GM12864 (cell line): ENCODE measurements at regions not wholly inside any gene's neighbourhood (a gene's known extent, or its start where the extent isn't known, plus 50 kb on each side); places are given as distances from the start of the nearest gene placed in this dataset.
"Not testable (repeated sequence)": the region's sequence is repeated elsewhere in the genome, so short reads cannot be mapped to it uniquely, and the experiment has no call there.

Experiments
- DNase-seq: peaks from one replicate; pipeline ENCODE4 v3.0.0-alpha.2; 2011; ENCODE audit warnings: low read depth
- H3K4me3 ChIP-seq: 2 replicates; pipeline ENCODE4 v1.5.1; 2011; ENCODE audit warnings: mild to moderate bottlenecking, low read depth, low read length, control low read depth
- CTCF ChIP-seq: IDR thresholded peaks from 2 replicates; pipeline ENCODE4 v1.5.1; 2011; ENCODE audit warnings: low read depth, mild to moderate bottlenecking, moderate library complexity, low read length, control low read depth, inconsistent platforms; ENCODE audit errors: missing control alignments

- H3K4me3 ChIP-seq: no peak overlapping the region
- no peak for DNase-seq
- no peak for TF ChIP-seq CTCF
These were observed 140.6 kb upstream of the JCAD start for GRCh38 chr10:30200017-30200415.

DNA sequence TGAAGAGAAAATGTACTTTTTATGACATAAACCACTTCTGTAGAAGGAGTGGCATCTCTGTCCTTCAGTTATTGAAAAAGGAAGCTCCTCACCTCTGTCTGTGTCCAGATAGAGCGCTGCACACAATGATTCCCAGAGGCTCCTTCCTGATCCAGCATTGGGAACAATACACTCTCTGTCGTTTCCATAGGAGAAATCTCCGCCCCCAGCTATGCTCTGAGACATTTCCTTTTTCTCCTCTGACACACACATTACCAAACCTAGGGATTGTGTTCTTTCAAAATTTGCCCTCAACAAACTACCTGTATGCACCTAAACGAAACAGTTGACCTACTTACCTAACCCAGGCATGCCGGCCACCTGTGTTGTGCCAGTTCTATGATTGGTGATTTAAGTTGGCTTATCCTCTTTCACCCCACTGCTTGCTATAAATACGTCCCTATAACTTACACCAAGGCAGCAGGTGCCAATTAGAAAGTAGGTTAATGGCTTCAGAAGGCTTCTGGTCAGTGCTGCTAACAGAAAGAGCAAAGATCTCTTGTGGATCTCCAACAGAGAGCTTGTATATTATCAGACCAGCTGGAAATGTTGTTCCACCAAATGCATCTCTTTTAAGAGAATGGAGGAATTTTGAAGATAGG is 140.1 kb upstream of the JCAD start:
- H3K4me3 ChIP-seq: no peak overlapping the region
- no peak for DNase-seq
- no peak for TF ChIP-seq CTCF

DNA sequence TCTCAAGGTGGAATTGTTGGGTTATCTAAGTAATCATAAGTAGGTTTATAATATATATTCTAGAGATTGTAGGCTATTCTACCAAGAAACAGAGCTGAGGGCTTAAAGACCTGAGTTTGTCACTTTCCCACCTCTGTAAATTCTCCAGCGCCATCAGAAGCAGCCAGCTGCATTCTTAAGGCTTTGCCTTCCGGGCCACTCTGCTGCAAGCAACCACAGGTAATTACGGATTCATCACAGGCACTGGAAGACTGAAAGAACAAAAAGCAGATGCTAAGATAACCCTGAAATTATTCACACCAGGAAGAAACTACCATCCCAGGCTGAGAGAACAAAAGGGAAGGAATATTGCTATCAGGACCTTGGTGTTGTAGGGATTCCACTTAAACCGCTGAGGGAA is 137.8 kb upstream of the JCAD start:
- DNase-seq: no peak
- H3K4me3 ChIP-seq: no peak overlapping the region
- TF ChIP-seq CTCF: no peak

GRCh38 chr10:30196559-30196958 is 137.2 kb upstream of the JCAD start:
- not testable (repeated sequence) for DNase-seq, H3K4me3 ChIP-seq

GRCh38 chr10:30192846-30193608 is 133.6 kb upstream of the JCAD start:
- no peak overlapping the region for H3K4me3 ChIP-seq
- no peak for DNase-seq
- no peak for TF ChIP-seq CTCF

DNA sequence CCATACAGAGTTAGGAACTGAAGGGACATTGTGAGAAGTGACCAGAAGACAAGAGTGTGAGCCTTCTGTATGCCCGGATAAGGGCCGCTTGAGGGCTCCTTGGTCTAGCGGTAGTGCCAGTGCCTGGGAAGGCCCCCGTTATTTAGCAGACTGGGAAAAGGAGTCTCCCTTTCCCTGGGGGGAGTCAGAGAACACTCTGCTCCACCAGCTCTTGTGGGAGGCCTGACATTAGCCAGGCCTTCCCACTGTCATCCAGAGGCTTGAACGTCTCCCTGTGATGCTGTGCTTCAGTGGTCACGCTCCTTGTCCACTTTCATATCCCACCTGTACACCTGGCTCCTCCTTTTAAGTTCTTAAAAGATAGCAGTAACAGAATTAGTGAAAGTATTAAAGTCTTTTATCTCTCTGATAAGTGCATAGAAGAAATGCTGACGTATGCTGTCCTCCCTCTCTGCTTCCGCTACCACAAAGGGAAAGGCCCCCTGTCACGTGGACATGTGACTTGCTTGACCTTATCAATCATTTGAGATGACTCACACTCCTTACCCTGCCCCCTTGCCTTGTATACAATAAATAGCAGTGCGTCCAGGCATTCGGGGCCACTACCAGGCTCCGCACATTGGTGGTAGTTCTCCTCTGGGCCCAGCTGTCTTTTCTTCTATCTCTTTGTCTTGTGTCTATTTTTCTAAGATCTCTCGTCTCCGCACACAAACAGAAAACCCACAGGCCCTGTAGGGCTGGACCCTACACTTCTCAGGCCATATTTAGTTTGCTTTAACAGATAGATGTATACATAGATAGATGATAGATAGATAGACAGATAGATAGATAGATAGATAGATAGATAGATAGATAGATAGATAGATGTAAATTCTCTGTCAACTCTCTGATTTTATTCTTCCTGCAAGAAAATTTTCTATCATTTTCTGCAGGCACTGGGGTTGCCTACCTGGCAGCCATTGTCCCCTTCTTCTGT is 131.5 kb upstream of the JCAD start:
- DNase-seq: no peak
- H3K4me3 ChIP-seq: no peak overlapping the region
- no peak for TF ChIP-seq CTCF

DNA sequence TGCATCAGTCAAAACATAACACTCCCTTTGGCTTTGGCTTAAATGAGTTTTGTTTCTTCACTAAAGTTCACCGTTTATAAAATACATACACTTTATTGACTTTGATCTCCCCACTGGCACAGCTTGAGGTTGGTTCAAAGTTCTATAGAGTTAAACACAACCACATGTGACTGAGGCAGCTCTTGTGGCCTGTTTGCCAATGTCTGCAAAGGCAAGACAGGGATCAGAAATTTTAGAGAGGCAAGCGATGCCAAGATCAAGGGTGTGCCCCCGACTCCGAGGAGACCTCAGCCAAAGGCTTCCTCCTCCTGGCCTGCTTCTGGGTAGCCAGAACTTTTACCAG is 129.8 kb upstream of the JCAD start:
- no peak for TF ChIP-seq CTCF
- H3K4me3 ChIP-seq: no peak overlapping the region
- DNase-seq: no peak
